Thyroid gland (tissue), 4 donors: ENCODE measurements at regions not wholly inside any gene's neighbourhood (a gene's known extent, or its start where the extent isn't known, plus 50 kb on each side); places are given as distances from the start of the nearest gene placed in this dataset.

Experiments
- CTCF ChIP-seq, 6 experiments: fragments of 200-600 bp in 3 of 6; fragments of 450-650 bp in 3 of 6; sonication (generic) in 3 of 6; IDR thresholded peaks; one replicate each; pipeline ENCODE4 v1.5.1; 2016 to 2019; ENCODE audit warnings: antibody characterized with exemption in 6 of 6, mild to moderate bottlenecking in 2 of 6, inconsistent platforms in 1 of 6, moderate library complexity in 1 of 6
- POLR2A ChIP-seq, 2 donors: fragments of 450-650 bp; IDR thresholded peaks; one replicate each; pipeline ENCODE4 v1.6.1; 2017; ENCODE audit warnings: antibody characterized with exemption in 2 of 2, mild to moderate bottlenecking in 2 of 2, moderate library complexity in 1 of 2

GRCh38 chr9:113794721-113795120, 81.4 kb upstream of the ZNF618 start:
- TF ChIP-seq CTCF (IDR thresholded peaks at IDR 0.05) (no peak), POLR2A (IDR thresholded peaks at IDR 0.05) (no peak)
